IMR-90 (cell line): ENCODE measurements at regions not wholly inside any gene's neighbourhood (a gene's known extent, or its start where the extent isn't known, plus 50 kb on each side); places are given as distances from the start of the nearest gene placed in this dataset.

Experiments used
- ATAC-seq: fragments of 200-7000 bp; cut with Tn5 transposase; 2 replicates; pipeline ENCODE4 v1.9.1; 2020; ENCODE audit warnings: low read depth, mild to moderate bottlenecking, moderate library complexity
- BruUV-seq: library from RNA; stranded (reverse); fragments of 400-500 nt; replicated peaks from 2 replicates; lab custom pipeline; 2021; lab: Mats Ljungman, UMichigan
- CTCF ChIA-PET: fragments of 300-600 bp; formaldehyde crosslinking; extraction: SDS; loops from one replicate; lab custom pipeline; 2021; ENCODE audit warnings: antibody characterized with exemption; lab: Yijun Ruan, JAX
- POLR2A ChIA-PET: fragments of 300-600 bp; sonication (Branson Sonifier 250); formaldehyde crosslinking; loops from one replicate; lab custom pipeline; 2022; ENCODE audit warnings: antibody characterized with exemption; ENCODE audit not compliant: unreplicated experiment; lab: Charles Lee
- DNase-seq: peaks from one replicate; pipeline ENCODE4 v3.0.0; 2013
- H2AFZ ChIP-seq: replicated peaks from 2 replicates; pipeline ENCODE3; 2013; ENCODE audit warnings: low read length, mild to moderate bottlenecking; ENCODE audit not compliant: poor library complexity
- H2AK5ac ChIP-seq: 2 replicates; pipeline ENCODE4 v1.6.1; 2013; ENCODE audit warnings: low read depth, low read length, inconsistent platforms
- H2AK9ac ChIP-seq: replicated peaks from 2 replicates; pipeline ENCODE3; 2013; ENCODE audit warnings: mild to moderate bottlenecking, low read depth, low read length, moderate library complexity; ENCODE audit not compliant: poor library complexity
- H2BK120ac ChIP-seq: 2 replicates; pipeline ENCODE4 v1.6.1; 2013; ENCODE audit warnings: low read depth, low read length, inconsistent platforms
- H2BK15ac ChIP-seq: 3 replicates; pipeline ENCODE4 v1.6.1; 2013; ENCODE audit warnings: low read depth, low read length, inconsistent platforms
- H2BK20ac ChIP-seq: 2 replicates; pipeline ENCODE4 v1.6.1; 2013; ENCODE audit warnings: low read depth, mild to moderate bottlenecking, inconsistent platforms, low read length, moderate library complexity
- H2BK5ac ChIP-seq: 2 replicates; pipeline ENCODE4 v1.6.1; 2013; ENCODE audit warnings: mild to moderate bottlenecking, low read depth, low read length, inconsistent platforms; ENCODE audit not compliant: poor library complexity, severe bottlenecking
- H3K14ac ChIP-seq: replicated peaks from 2 replicates; pipeline ENCODE4 v1.6.1; 2013; ENCODE audit warnings: low read depth, low read length, inconsistent platforms
- H3K18ac ChIP-seq: 2 replicates; pipeline ENCODE4 v1.6.1; 2013; ENCODE audit warnings: low read depth, low read length, control low read depth
- H3K23ac ChIP-seq: 2 replicates; pipeline ENCODE4 v1.6.1; 2013; ENCODE audit warnings: low read depth, low read length, inconsistent platforms
- H3K27ac ChIP-seq: 2 replicates; pipeline ENCODE4 v1.5.1; 2013; ENCODE audit warnings: mild to moderate bottlenecking, control low read depth, low read length; ENCODE audit not compliant: insufficient read depth
- H3K27me3 ChIP-seq: 2 replicates; pipeline ENCODE4 v1.6.1; 2013; ENCODE audit warnings: low read length; ENCODE audit not compliant: control insufficient read depth, insufficient read depth
- H3K36me3 ChIP-seq: 2 replicates; pipeline ENCODE4 v1.6.1; 2013; ENCODE audit warnings: low read length, mixed read lengths; ENCODE audit not compliant: control insufficient read depth, insufficient read depth
- H3K4ac ChIP-seq: 2 replicates; pipeline ENCODE4 v1.6.1; 2013; ENCODE audit warnings: low read depth, low read length, inconsistent platforms
- H3K4me1 ChIP-seq: 2 replicates; pipeline ENCODE4 v1.6.1; 2013; ENCODE audit warnings: low read length, mixed read lengths; ENCODE audit not compliant: control insufficient read depth, insufficient read depth
- H3K4me2 ChIP-seq: 2 replicates; pipeline ENCODE4 v1.6.1; 2013; ENCODE audit warnings: low read depth, mild to moderate bottlenecking, control low read depth, low read length, moderate library complexity
- H3K4me3 ChIP-seq: 2 replicates; pipeline ENCODE4 v1.5.1; 2013; ENCODE audit warnings: low read depth, mild to moderate bottlenecking, control low read depth, low read length, moderate library complexity; ENCODE audit not compliant: insufficient read depth
- H3K56ac ChIP-seq: 2 replicates; pipeline ENCODE4 v1.6.1; 2013; ENCODE audit warnings: low read length, inconsistent platforms; ENCODE audit not compliant: insufficient read depth; ENCODE audit errors: extremely low read depth
- H3K79me1 ChIP-seq, 2 experiments: 2 replicates each; pipeline ENCODE4 v1.6.1; 2013; ENCODE audit warnings: low read length in 2 of 2, inconsistent platforms in 1 of 2, low read depth in 1 of 2
- H3K9ac ChIP-seq: 2 replicates; pipeline ENCODE4 v1.6.1; 2013; ENCODE audit warnings: low read depth, low read length, control low read depth
- H3K9me1 ChIP-seq: 2 replicates; pipeline ENCODE4 v1.6.1; 2013; ENCODE audit warnings: low read length, inconsistent platforms; ENCODE audit not compliant: insufficient read depth
- H3K9me3 ChIP-seq: 2 replicates; pipeline ENCODE4 v1.6.1; 2013; ENCODE audit warnings: low read length; ENCODE audit not compliant: control insufficient read depth, insufficient read depth
- H4K20me1 ChIP-seq: 2 replicates; pipeline ENCODE4 v1.6.1; 2013; ENCODE audit warnings: low read length, inconsistent platforms; ENCODE audit not compliant: insufficient read depth
- H4K5ac ChIP-seq: 2 replicates; pipeline ENCODE4 v1.6.1; 2013; ENCODE audit warnings: mild to moderate bottlenecking, low read depth, low read length, control low read depth
- H4K8ac ChIP-seq, 2 experiments: 2 replicates each; pipeline ENCODE4 v1.6.1; 2013; ENCODE audit warnings: low read depth in 2 of 2, low read length in 2 of 2, control low read depth in 1 of 2, inconsistent platforms in 1 of 2
- H4K91ac ChIP-seq: 2 replicates; pipeline ENCODE4 v1.6.1; 2013; ENCODE audit warnings: low read depth, low read length, inconsistent platforms; ENCODE audit not compliant: insufficient read depth
- BHLHE40 ChIP-seq: fragments of 150-350 bp; IDR thresholded peaks from 2 replicates; pipeline ENCODE4 v1.6.1; 2016; ENCODE audit warnings: mild to moderate bottlenecking, low read depth, low read length
- CHD1 ChIP-seq: IDR thresholded peaks from 2 replicates; pipeline ENCODE4 v1.6.1; 2012; ENCODE audit warnings: low read depth, low read length, improper control_type of control experiment
- CTCF ChIP-seq: conservative IDR thresholded peaks from 2 replicates; pipeline ENCODE4 v1.5.1; 2012; ENCODE audit warnings: mild to moderate bottlenecking, low read depth, low read length, improper control_type of control experiment
- FOS ChIP-seq: fragments of 150-350 bp; IDR thresholded peaks from 2 replicates; pipeline ENCODE4 v1.6.1; 2016; ENCODE audit warnings: low read depth, low read length
- MAFK ChIP-seq: IDR thresholded peaks from 2 replicates; pipeline ENCODE4 v1.6.1; 2012; ENCODE audit warnings: low read depth, low read length, improper control_type of control experiment
- MAZ ChIP-seq: IDR thresholded peaks from 2 replicates; pipeline ENCODE4 v1.6.1; 2012; ENCODE audit warnings: low read depth, mild to moderate bottlenecking, low read length, improper control_type of control experiment, moderate library complexity, borderline replicate concordance
- NFE2L2 ChIP-seq: fragments of 150-350 bp; IDR thresholded peaks from 2 replicates; pipeline ENCODE4 v1.6.1; 2016; ENCODE audit warnings: low read depth, mild to moderate bottlenecking, low read length
- SMC3 ChIP-seq: fragments of 150-350 bp; IDR thresholded peaks from 2 replicates; pipeline ENCODE4 v1.6.1; 2016; ENCODE audit warnings: low read depth, mild to moderate bottlenecking, antibody characterized with exemption, low read length, moderate library complexity
- USF2 ChIP-seq: fragments of 150-350 bp; IDR thresholded peaks from 2 replicates; pipeline ENCODE4 v1.6.1; 2017; ENCODE audit warnings: mild to moderate bottlenecking, antibody characterized with exemption, low read length, low read depth
- WGBS, 2 experiments: methylation state at CpG; one replicate each; pipeline versions ENCODE4 v1.1.5 to v1.1.7; 2013; ENCODE audit warnings: missing lambda C conversion rate in 2 of 2; ENCODE audit not compliant: insufficient read length in 1 of 2; ENCODE audit errors: extremely low coverage in 2 of 2; 5-methylcytosine and 5-hydroxymethylcytosine counted together
- dilution Hi-C: fragments of 300-500 bp; cut with HindIII; formaldehyde crosslinking; loops from one replicate; pipeline ENCODE4 v1.14.3; 2018; ENCODE audit warnings: low sequenced_read_pairs; ENCODE audit not compliant: unreplicated experiment
- in situ Hi-C: fragments of 300-500 bp; cut with MboI; formaldehyde crosslinking; loops from 3 replicates; pipeline ENCODE4 v1.14.3; 2019; ENCODE audit warnings: low sequenced_read_pairs, inconsistent platforms, mixed read lengths
- intact Hi-C: fragments of 100-400 bp; cut with micrococcal nuclease; formaldehyde crosslinking; loops from 2 replicates; pipeline ENCODE4 v1.10.0; 2022

GRCh38 chr18:76232010-76232409 is 263.0 kb downstream of the ZNF516 start:
- no peak overlapping the region for H2AK9ac ChIP-seq
- ATAC-seq, result no peak
- H3K9me1 ChIP-seq, result no peaks in the 10 kb centered on the region
- H2AK5ac ChIP-seq, result no peak overlapping the region
- H3K4me1 ChIP-seq, result no peaks in the 10 kb centered on the region
- ChIA-PET POLR2A (no interaction called here), CTCF (no interaction called here)
- no peaks in the 10 kb centered on the region for H4K20me1 ChIP-seq
- no peak overlapping the region for H2BK120ac ChIP-seq
- no peak overlapping the region for H3K18ac ChIP-seq
- no peak overlapping the region for H2BK5ac ChIP-seq
- no peak overlapping the region for H4K5ac ChIP-seq
- H3K9ac ChIP-seq, result no peak overlapping the region
- no peak overlapping the region for H3K4ac ChIP-seq
- H3K14ac ChIP-seq, result no peak overlapping the region
- BruUV-seq, result no TSS peak
- H3K9me3 ChIP-seq, result 0 out of 2 replicates have a peak, but pooled peaks cover 2% of the 10 kb centered on the region
- no peak overlapping the region for H2BK20ac ChIP-seq
- no peaks in the 10 kb centered on the region for H3K79me1 ChIP-seq
- no peaks in the 10 kb centered on the region for H3K36me3 ChIP-seq
- no peak overlapping the region for H4K8ac ChIP-seq
- H2BK15ac ChIP-seq, result no peak overlapping the region
- TF ChIP-seq CHD1 (no peak), MAZ (no peak), CTCF (no peak), FOS (no peak), USF2 (no peak), NFE2L2 (no peak), SMC3 (no peak), BHLHE40 (no peak), MAFK (no peak)
- no peak overlapping the region for H3K56ac ChIP-seq
- H3K27me3 ChIP-seq, result no peaks in the 10 kb centered on the region
- no peak for DNase-seq
- H3K27ac ChIP-seq, result no peak overlapping the region
- no peak overlapping the region for H3K4me2 ChIP-seq
- in situ Hi-C loops, result no loop called here
- H3K4me3 ChIP-seq, result no peak overlapping the region
- no peak overlapping the region for H3K23ac ChIP-seq
- H2AFZ ChIP-seq, result no peak overlapping the region
- dilution Hi-C loops, result no loop called here
- H4K91ac ChIP-seq, result no peak overlapping the region
- no CpG with 5 or more reads among the region's 1 CpG for WGBS, 2 experiments
- intact Hi-C loops, result no loop called here
